ENCODE measurements at regions not wholly inside any gene's neighbourhood (a gene's known extent, or its start where the extent isn't known, plus 50 kb on each side); places are given as distances from the start of the nearest gene placed in this dataset.

- no peaks in the 10 kb centered on the region for H3K36me3 ChIP-seq (ENCODE audit: insufficient read depth, low read length)
- no peaks in the 10 kb centered on the region for H3F3A ChIP-seq (ENCODE audit: insufficient read depth, low read length)
- H3K4me3 ChIP-seq (ENCODE audit: low read depth, low read length, poor library complexity, severe bottlenecking) = no peak overlapping the region
- H2AFZ ChIP-seq (ENCODE audit: low read length) = no peak overlapping the region
- no peaks in the 10 kb centered on the region for H3K9me2 ChIP-seq (ENCODE audit: low read depth, low read length)
- H3K9me3 ChIP-seq (ENCODE audit: low read length) = no peaks in the 10 kb centered on the region
- H4K20me1 ChIP-seq (ENCODE audit: insufficient read depth, low read length) = no peaks in the 10 kb centered on the region
- TF ChIP-seq EZH2 (IDR thresholded peaks at IDR 0.05; ENCODE audit: borderline replicate concordance, low read length) (no peak), CTCF (IDR thresholded peaks at IDR 0.05; ENCODE audit: low read length) (no peak)
- no peak overlapping the region for H3K9ac ChIP-seq (ENCODE audit: low read length)
- H3K79me2 ChIP-seq (ENCODE audit: insufficient read depth, low read length) = no peaks in the 10 kb centered on the region
- H3K27ac ChIP-seq (ENCODE audit: low read depth, low read length, poor library complexity, severe bottlenecking) = no peak overlapping the region
- no peaks in the 10 kb centered on the region for H3K4me1 ChIP-seq (ENCODE audit: insufficient read depth, low read length, severe bottlenecking)
- no peaks in the 10 kb centered on the region for H3K27me3 ChIP-seq (ENCODE audit: insufficient read depth, low read length)
- no peak overlapping the region for H3K4me2 ChIP-seq (ENCODE audit: low read length)
Measured at GRCh38 chr6:103578115-103578514, 1281.6 kb downstream of the HACE1 start.

- TF ChIP-seq CTCF (IDR thresholded peaks at IDR 0.05; ENCODE audit: low read length) (no peak), EZH2 (IDR thresholded peaks at IDR 0.05; ENCODE audit: borderline replicate concordance, low read length) (no peak)
- H3F3A ChIP-seq (ENCODE audit: insufficient read depth, low read length) = no peaks in the 10 kb centered on the region
- no peaks in the 10 kb centered on the region for H3K9me2 ChIP-seq (ENCODE audit: low read depth, low read length)
- H3K4me1 ChIP-seq (ENCODE audit: insufficient read depth, low read length, severe bottlenecking) = no peaks in the 10 kb centered on the region
- H3K9me3 ChIP-seq (ENCODE audit: low read length) = no peaks in the 10 kb centered on the region
- no peak overlapping the region for H3K27ac ChIP-seq (ENCODE audit: low read depth, low read length, poor library complexity, severe bottlenecking)
- no peak overlapping the region for H3K4me3 ChIP-seq (ENCODE audit: low read depth, low read length, poor library complexity, severe bottlenecking)
- H3K27me3 ChIP-seq (ENCODE audit: insufficient read depth, low read length) = no peaks in the 10 kb centered on the region
- H3K9ac ChIP-seq (ENCODE audit: low read length) = no peak overlapping the region
- no peak overlapping the region for H3K4me2 ChIP-seq (ENCODE audit: low read length)
- H3K36me3 ChIP-seq (ENCODE audit: insufficient read depth, low read length) = no peaks in the 10 kb centered on the region
- no peak overlapping the region for H2AFZ ChIP-seq (ENCODE audit: low read length)
- H3K79me2 ChIP-seq (ENCODE audit: insufficient read depth, low read length) = no peaks in the 10 kb centered on the region
- H4K20me1 ChIP-seq (ENCODE audit: insufficient read depth, low read length) = no peaks in the 10 kb centered on the region
Measured at GRCh38 chr6:103570431-103570830, 1289.3 kb downstream of the HACE1 start.

- Histone ChIP-seq H3F3A (ENCODE audit: insufficient read depth, low read length) (no peaks in the 10 kb centered on the region), H4K20me1 (ENCODE audit: insufficient read depth, low read length) (no peaks in the 10 kb centered on the region), H3K27me3 (ENCODE audit: insufficient read depth, low read length) (no peaks in the 10 kb centered on the region), H3K4me2 (ENCODE audit: low read length) (no peak overlapping the region), H2AFZ (ENCODE audit: low read length) (no peak overlapping the region), H3K9me2 (ENCODE audit: low read depth, low read length) (no peaks in the 10 kb centered on the region), H3K79me2 (ENCODE audit: insufficient read depth, low read length) (no peaks in the 10 kb centered on the region), H3K9me3 (ENCODE audit: low read length) (no peaks in the 10 kb centered on the region), H3K27ac (ENCODE audit: low read depth, low read length, poor library complexity, severe bottlenecking) (no peak overlapping the region), H3K4me3 (ENCODE audit: low read depth, low read length, poor library complexity, severe bottlenecking) (no peak overlapping the region), H3K36me3 (ENCODE audit: insufficient read depth, low read length) (no peaks in the 10 kb centered on the region), H3K9ac (ENCODE audit: low read length) (no peak overlapping the region), H3K4me1 (ENCODE audit: insufficient read depth, low read length, severe bottlenecking) (no peaks in the 10 kb centered on the region)
- TF ChIP-seq CTCF (IDR thresholded peaks at IDR 0.05; ENCODE audit: low read length) = no peak
- TF ChIP-seq EZH2 (IDR thresholded peaks at IDR 0.05; ENCODE audit: borderline replicate concordance, low read length) = no peak
Measured at GRCh38 chr6:103554911-103555310, 1304.8 kb downstream of the HACE1 start.

Measured in OCI-LY1 (cell line).